Spleen (tissue), 11 donors: ENCODE measurements at regions not wholly inside any gene's neighbourhood (a gene's known extent, or its start where the extent isn't known, plus 50 kb on each side); places are given as distances from the start of the nearest gene placed in this dataset.
A peak's percentile ranks its signal among the peaks of the same experiment; 100 is the strongest.

Source experiments
- DNase-seq: peaks from one replicate; pipeline ENCODE4 v3.0.0-alpha.2; 2020
- H3K27ac ChIP-seq, 8 donors: fragments of 200-600 bp; sonication (generic) in 7 of 8; 1 replicate in 4 of 8; 2 replicates in 4 of 8; pipeline versions ENCODE4 v1.5.0 to v1.8.0; 2016 to 2021; ENCODE audit warnings: inconsistent platforms in 4 of 8, mild to moderate bottlenecking in 4 of 8, moderate library complexity in 1 of 8
- H3K27me3 ChIP-seq, 7 donors: fragments of 200-600 bp; sonication (generic) in 6 of 7; replicated peaks in 1 of 7; 1 replicate in 4 of 7; 2 replicates in 3 of 7; pipeline versions ENCODE4 v1.5.0 to v1.8.0; 2016 to 2021; ENCODE audit warnings: inconsistent platforms in 3 of 7, mild to moderate bottlenecking in 1 of 7
- H3K36me3 ChIP-seq, 6 donors: fragments of 200-600 bp; sonication (generic) in 5 of 6; 1 replicate in 4 of 6; 2 replicates in 2 of 6; pipeline versions ENCODE4 v1.5.0 to v1.8.0; 2016 to 2021; ENCODE audit warnings: inconsistent platforms in 2 of 6
- H3K4me1 ChIP-seq, 6 donors: fragments of 200-600 bp; sonication (generic) in 5 of 6; 1 replicate in 3 of 6; 2 replicates in 3 of 6; pipeline versions ENCODE4 v1.5.0 to v1.8.0; 2016 to 2021; ENCODE audit warnings: inconsistent platforms in 3 of 6
- H3K4me3 ChIP-seq, 8 donors: fragments of 200-600 bp; sonication (generic) in 7 of 8; 1 replicate in 4 of 8; 2 replicates in 4 of 8; pipeline versions ENCODE4 v1.5.0 to v1.8.0; 2016 to 2021; ENCODE audit warnings: inconsistent platforms in 4 of 8, mild to moderate bottlenecking in 4 of 8, moderate library complexity in 2 of 8
- H3K9me3 ChIP-seq, 8 donors: fragments of 200-600 bp; sonication (generic) in 7 of 8; 1 replicate in 4 of 8; 2 replicates in 4 of 8; pipeline versions ENCODE4 v1.5.0 to v1.8.0; 2016 to 2021; ENCODE audit warnings: inconsistent platforms in 4 of 8
- POLR2A ChIP-seq, 3 donors: fragments of 450-650 bp; IDR thresholded peaks; one replicate each; pipeline ENCODE4 v1.5.1; 2017; ENCODE audit warnings: antibody characterized with exemption in 3 of 3, mild to moderate bottlenecking in 1 of 3
- POLR2AphosphoS5 ChIP-seq, 3 donors: sonication (generic); formaldehyde crosslinking; IDR thresholded peaks; one replicate each; pipeline ENCODE4 v1.5.1; 2017; ENCODE audit warnings: antibody characterized with exemption in 3 of 3
- WGBS, 5 donors: extraction: QIAGEN DNeasy Blood & Tissue Kit in 3 of 5; methylation state at CpG; one replicate each; pipeline versions ENCODE4 v1.1.5 to v1.1.7; 2013 to 2018; 5-methylcytosine and 5-hydroxymethylcytosine counted together
- intact Hi-C: fragments of 100-400 bp; cut with DNase I; formaldehyde crosslinking; loops from one replicate; pipeline ENCODE4 v1.15.0; 2023; ENCODE audit warnings: low total_unique reads
- TF ChIP-seq, protein P1 (sequence below), 11 experiments: fragments of 200-600 bp in 7 of 11; fragments of 450-650 bp in 4 of 11; sonication (generic) in 4 of 11; IDR thresholded peaks in 8 of 11; conservative IDR thresholded peaks in 3 of 11; 1 replicate in 7 of 11; 2 replicates in 4 of 11; pipeline versions ENCODE4 v1.4.0 to v1.8.0; 2016 to 2021; ENCODE audit warnings: antibody characterized with exemption in 11 of 11, inconsistent platforms in 4 of 11, mild to moderate bottlenecking in 1 of 11
- donor health status: healthy with polysubstance abuse.
- donor health status: DM: no; HTN: no; CAD: no; lungs with moderate emphysema.
- donor health status: DM: no; HTN: no; CAD: no.
- donor health status: Bipolar disorder and iron deficiency.
- donor health status: healthy.
- donor health status: DM: no; HTN: no; CAD: no.
- donor health status: DM: yes; HTN: yes; CAD: no.

DNA sequence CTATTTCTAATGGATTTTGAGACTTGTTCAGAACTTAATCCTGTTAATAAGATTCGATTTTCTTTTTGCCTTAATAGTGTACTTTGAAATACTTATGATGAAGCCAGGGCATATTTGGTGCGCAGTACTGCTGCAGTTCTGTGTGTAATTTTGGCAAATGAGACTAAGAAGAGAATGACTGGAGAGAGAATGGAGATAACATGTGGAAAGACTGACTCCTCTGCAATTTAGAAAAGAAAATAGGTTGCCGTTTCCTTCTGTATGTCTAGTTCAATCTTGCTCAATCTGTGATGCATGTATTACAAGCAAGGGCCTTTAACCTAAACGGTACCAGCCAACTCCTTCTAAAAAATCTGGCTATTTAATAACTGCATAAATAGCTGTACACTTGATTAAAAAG, 285.1 kb upstream of the CDH11 start:
- Histone ChIP-seq H3K4me1 (no peaks in the 10 kb centered on the region), H3K36me3 (no peaks in the 10 kb centered on the region), H3K9me3 (no peaks in the 10 kb centered on the region), H3K4me3 (no peak overlapping the region), H3K27ac (no peak overlapping the region), H3K27me3 (no peaks in the 10 kb centered on the region)
- no peak for DNase-seq
- TF ChIP-seq POLR2AphosphoS5 (IDR thresholded peaks at IDR 0.05) (no peak), POLR2A (IDR thresholded peaks at IDR 0.05) (no peak)
- TF ChIP-seq, protein P1, sequence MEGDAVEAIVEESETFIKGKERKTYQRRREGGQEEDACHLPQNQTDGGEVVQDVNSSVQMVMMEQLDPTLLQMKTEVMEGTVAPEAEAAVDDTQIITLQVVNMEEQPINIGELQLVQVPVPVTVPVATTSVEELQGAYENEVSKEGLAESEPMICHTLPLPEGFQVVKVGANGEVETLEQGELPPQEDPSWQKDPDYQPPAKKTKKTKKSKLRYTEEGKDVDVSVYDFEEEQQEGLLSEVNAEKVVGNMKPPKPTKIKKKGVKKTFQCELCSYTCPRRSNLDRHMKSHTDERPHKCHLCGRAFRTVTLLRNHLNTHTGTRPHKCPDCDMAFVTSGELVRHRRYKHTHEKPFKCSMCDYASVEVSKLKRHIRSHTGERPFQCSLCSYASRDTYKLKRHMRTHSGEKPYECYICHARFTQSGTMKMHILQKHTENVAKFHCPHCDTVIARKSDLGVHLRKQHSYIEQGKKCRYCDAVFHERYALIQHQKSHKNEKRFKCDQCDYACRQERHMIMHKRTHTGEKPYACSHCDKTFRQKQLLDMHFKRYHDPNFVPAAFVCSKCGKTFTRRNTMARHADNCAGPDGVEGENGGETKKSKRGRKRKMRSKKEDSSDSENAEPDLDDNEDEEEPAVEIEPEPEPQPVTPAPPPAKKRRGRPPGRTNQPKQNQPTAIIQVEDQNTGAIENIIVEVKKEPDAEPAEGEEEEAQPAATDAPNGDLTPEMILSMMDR (IDR thresholded peaks at IDR 0.05 in 8 of 11, conservative IDR thresholded peaks at IDR 0.05 in 3 of 11): no peak
- intact Hi-C loops: no loop called here
- WGBS, 5 donors: 68 to 84% (median 78%) methylated on average over 4 of the region's 4 CpGs

DNA sequence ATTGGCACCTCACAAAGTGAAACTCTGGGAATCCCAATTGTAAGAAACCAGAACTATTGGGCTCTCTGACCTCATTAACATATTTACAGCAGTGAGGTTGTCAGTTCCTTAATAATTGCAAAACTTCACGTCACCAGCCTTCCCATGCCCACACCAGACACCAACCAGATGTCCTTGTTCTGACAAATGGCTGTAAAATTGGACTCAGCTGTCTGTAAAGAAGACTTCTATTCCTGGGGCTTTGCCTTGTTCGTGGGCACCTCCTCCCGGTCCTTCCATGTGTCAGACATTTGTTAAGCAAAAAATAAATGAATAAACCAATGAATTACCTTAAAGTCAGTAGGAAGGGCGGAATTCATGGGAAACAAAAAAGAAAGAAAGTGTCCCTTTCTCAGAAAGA, 284.3 kb upstream of the CDH11 start:
- H3K4me3 ChIP-seq: no peak overlapping the region
- intact Hi-C loops: no loop called here
- no peak for DNase-seq
- 65 to 75% (median 71%) methylated on average over 4 of the region's 4 CpGs for WGBS, 5 donors
- no peak for TF ChIP-seq POLR2AphosphoS5 (IDR thresholded peaks at IDR 0.05)
- TF ChIP-seq, protein P1 (IDR thresholded peaks at IDR 0.05 in 8 of 11, conservative IDR thresholded peaks at IDR 0.05 in 3 of 11): no peak
- no peak for TF ChIP-seq POLR2A (IDR thresholded peaks at IDR 0.05)
- no peaks in the 10 kb centered on the region for H3K27me3 ChIP-seq
- peak overlapping the region in 1 of 8 donors; percentile 33 for H3K27ac ChIP-seq
- H3K9me3 ChIP-seq: no peaks in the 10 kb centered on the region
- no peaks in the 10 kb centered on the region for H3K36me3 ChIP-seq
- no peaks in the 10 kb centered on the region for H3K4me1 ChIP-seq

DNA sequence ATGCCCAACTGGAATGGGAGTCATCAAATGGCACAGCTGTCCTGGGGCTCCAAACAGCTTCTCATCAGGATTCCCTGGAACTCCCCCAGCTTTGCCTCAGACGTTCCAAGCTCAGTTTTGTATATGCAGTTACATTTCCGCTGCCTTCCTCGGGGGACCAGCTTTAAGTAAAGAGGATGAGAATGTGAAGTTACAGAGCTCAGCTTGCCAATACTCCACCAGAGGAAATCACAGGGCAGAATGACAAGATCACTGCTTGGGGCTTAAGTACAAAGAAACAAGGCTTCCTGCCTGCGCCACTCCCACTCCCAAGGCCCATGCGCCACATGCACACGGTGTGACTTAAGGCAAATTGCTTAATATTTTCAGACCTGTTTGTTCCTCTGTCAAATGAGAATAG, 272.4 kb upstream of the CDH11 start:
- WGBS, 5 donors: 45 to 71% (median 67%) methylated on average over 6 of the region's 6 CpGs
- Histone ChIP-seq H3K27me3 (no peaks in the 10 kb centered on the region), H3K27ac (peak overlapping the region in 1 of 8 donors; percentile 36), H3K4me3 (no peak overlapping the region), H3K36me3 (no peaks in the 10 kb centered on the region), H3K9me3 (peaks cover 0 to 9% (median 0%) of the 10 kb centered on the region in 8 donors), H3K4me1 (no peaks in the 10 kb centered on the region)
- no peak for DNase-seq
- intact Hi-C loops: no loop called here
- TF ChIP-seq POLR2A (IDR thresholded peaks at IDR 0.05) (no peak), POLR2AphosphoS5 (IDR thresholded peaks at IDR 0.05) (no peak)
- TF ChIP-seq, protein P1 (IDR thresholded peaks at IDR 0.05 in 8 of 11, conservative IDR thresholded peaks at IDR 0.05 in 3 of 11): no peak

DNA sequence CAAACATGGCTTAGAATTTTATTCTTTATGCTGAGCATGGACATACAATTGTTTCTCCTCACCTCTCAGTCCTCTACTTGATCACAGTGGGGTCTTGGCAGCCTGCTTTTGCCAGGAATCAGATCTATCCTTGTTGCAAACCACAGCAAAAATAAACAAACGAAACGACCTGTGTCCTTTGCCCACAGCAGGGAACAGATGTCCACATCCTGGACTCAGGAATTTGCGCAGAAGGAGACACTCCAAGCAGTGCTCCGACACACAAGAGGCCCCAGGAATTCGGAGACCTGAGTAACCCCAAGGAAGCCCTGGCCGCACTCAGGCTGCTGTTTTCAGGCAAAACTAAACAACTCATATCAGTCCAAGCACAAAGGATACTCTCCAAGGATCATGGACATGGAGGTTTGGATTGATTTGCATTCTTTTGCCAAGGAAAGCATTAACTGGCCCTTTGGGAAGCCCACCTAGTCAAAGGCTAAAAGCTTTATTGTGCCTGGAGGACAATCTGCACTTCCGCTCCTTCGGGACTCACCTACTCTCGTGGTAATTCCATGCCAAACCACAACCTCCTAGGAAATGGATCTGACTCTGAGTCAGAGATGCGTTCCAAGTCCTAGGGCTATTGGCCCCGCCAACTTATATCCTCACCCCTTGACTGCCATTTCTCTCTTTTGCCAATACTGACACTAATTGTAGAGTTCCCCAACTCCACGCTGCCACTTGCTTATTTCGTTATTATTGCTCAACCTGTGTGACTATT, 271.1 kb upstream of the CDH11 start:
- Histone ChIP-seq H3K9me3 (peaks cover 0 to 17% (median 0%) of the 10 kb centered on the region in 8 donors), H3K4me3 (no peak overlapping the region), H3K27ac (no peak overlapping the region), H3K4me1 (no peaks in the 10 kb centered on the region), H3K27me3 (no peaks in the 10 kb centered on the region), H3K36me3 (no peaks in the 10 kb centered on the region)
- no peak for DNase-seq
- intact Hi-C loops: no loop called here
- 78 to 87% (median 82%) methylated on average over 13 of the region's 13 CpGs for WGBS, 5 donors
- TF ChIP-seq POLR2A (IDR thresholded peaks at IDR 0.05): no peak
- TF ChIP-seq, protein P1 (IDR thresholded peaks at IDR 0.05 in 8 of 11, conservative IDR thresholded peaks at IDR 0.05 in 3 of 11): no peak
- TF ChIP-seq POLR2AphosphoS5 (IDR thresholded peaks at IDR 0.05): no peak
